Cardiac muscle cell (in vitro differentiated cells and primary cell): ENCODE measurements at regions not wholly inside any gene's neighbourhood (a gene's known extent, or its start where the extent isn't known, plus 50 kb on each side); places are given as distances from the start of the nearest gene placed in this dataset.

Experiments
- DNase-seq, 2 donors: peaks; one replicate each; pipeline versions ENCODE4 v3.0.0 to v3.0.0-alpha.2; 2010 to 2017; ENCODE audit warnings: low read depth in 1 of 2, low spot score in 1 of 2
- H3K27ac ChIP-seq: fragments of 200-600 bp; sonication (generic); 2 replicates; pipeline ENCODE4 v1.5.1; 2016
- H3K27me3 ChIP-seq: fragments of 200-600 bp; sonication (generic); 2 replicates; pipeline ENCODE4 v1.6.0; 2016; ENCODE audit warnings: control low read depth
- H3K36me3 ChIP-seq: fragments of 200-600 bp; sonication (generic); 2 replicates; pipeline ENCODE4 v1.5.1; 2016; ENCODE audit warnings: control low read depth
- H3K4me1 ChIP-seq: fragments of 200-600 bp; sonication (generic); 2 replicates; pipeline ENCODE4 v1.8.1; 2017; ENCODE audit warnings: low read depth, mild to moderate bottlenecking, mixed run types
- H3K4me3 ChIP-seq: fragments of 200-600 bp; sonication (generic); 2 replicates; pipeline ENCODE4 v1.5.1; 2016; ENCODE audit warnings: mild to moderate bottlenecking
- H3K9me3 ChIP-seq: fragments of 200-600 bp; sonication (generic); 2 replicates; pipeline ENCODE4 v1.5.1; 2017; ENCODE audit warnings: low read depth, mild to moderate bottlenecking, control low read depth
- CTCF ChIP-seq: IDR thresholded peaks from 2 replicates; pipeline ENCODE4 v1.5.1; 2012; ENCODE audit warnings: low read depth, mild to moderate bottlenecking, low read length

GRCh38 chr2:223508372-223508771, 93.8 kb downstream of the SCG2 start:
- Histone ChIP-seq H3K4me1 (peaks cover 3% of the 10 kb centered on the region), H3K4me3 (no peak overlapping the region), H3K36me3 (no peaks in the 10 kb centered on the region), H3K9me3 (no peaks in the 10 kb centered on the region), H3K27me3 (no peaks in the 10 kb centered on the region), H3K27ac (no peak overlapping the region)
- TF ChIP-seq CTCF, result no peak
- DNase-seq, result no peak

DNA sequence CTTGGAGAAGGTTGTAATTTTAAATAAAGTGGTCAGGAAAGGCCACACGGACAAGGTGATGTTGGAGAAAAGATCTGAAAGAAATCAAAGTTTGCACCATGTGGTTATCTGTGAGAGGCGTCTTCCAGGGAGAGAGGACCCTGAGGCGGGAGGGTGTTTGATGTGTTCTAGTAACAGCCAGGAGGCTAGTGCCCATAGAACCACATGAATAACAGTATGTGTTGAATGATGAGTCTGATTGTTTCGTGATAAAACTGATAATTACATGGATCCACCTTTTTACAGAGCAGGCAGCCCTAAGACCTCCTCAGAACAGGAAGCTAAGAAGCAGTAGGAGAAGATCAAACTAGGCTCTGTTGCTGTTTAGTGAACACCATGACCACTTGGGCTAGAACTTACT, 91.4 kb downstream of the SCG2 start:
- H3K9me3 ChIP-seq, result no peaks in the 10 kb centered on the region
- H3K4me1 ChIP-seq, result peaks cover 3% of the 10 kb centered on the region
- no peak overlapping the region for H3K4me3 ChIP-seq
- H3K27me3 ChIP-seq, result no peaks in the 10 kb centered on the region
- DNase-seq, result no peak
- TF ChIP-seq CTCF, result no peak
- no peak overlapping the region for H3K27ac ChIP-seq
- no peaks in the 10 kb centered on the region for H3K36me3 ChIP-seq

DNA sequence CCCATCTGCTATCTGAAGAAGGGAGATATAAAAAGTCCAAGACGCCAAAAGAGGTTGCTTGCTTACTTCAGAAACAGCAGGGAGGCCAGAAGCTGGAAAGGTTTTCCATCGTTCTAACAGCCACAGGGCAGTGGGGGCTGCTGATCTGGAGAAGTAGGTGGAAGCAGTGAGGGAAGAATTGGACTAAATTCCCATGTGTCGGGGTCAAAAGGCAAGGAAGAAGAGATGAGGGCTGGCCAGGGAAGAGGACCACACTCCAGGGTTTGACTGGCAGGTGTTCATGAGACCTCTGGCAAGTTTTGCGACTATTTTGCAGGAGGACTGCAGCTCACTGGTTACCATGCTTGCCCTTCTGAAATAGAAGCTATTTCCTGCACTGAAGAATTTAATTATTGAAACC, 91.0 kb downstream of the SCG2 start:
- no peak for DNase-seq
- H3K4me1 ChIP-seq, result peaks cover 3% of the 10 kb centered on the region
- no peak overlapping the region for H3K4me3 ChIP-seq
- no peaks in the 10 kb centered on the region for H3K9me3 ChIP-seq
- TF ChIP-seq CTCF, result no peak
- H3K27me3 ChIP-seq, result no peaks in the 10 kb centered on the region
- no peak overlapping the region for H3K27ac ChIP-seq
- H3K36me3 ChIP-seq, result no peaks in the 10 kb centered on the region

DNA sequence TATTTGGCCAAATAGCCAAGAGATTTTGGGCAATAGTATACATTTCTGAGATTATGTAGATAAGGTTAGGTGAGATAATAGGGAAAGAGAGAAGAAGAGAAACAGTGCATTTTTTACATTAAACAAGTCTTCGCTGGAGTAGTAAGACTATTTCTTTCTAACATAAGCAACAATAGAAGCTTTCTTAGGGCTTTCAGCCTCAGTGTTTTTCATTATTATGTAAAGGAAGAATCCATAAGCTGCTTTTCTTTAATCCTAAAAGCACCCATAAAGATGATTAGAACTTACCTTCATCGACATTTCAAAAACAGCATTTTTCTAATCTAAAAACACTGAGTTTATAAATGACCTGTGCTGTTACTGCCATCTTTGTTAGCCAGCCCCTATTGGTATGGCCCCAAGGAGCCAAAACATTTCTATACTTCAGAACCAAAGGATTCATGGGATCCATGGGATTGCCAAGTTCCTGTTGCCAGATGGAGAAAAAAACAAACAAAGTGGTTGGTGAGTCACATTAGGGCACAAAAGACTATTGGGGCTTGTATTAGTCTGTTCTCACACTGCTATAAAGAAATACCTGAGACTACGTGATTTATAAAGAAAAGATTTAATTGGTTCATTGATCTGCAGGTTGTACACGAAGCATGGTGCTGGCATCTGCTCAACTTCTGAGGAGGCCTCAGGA, 88.2 kb downstream of the SCG2 start:
- Histone ChIP-seq H3K9me3 (no peaks in the 10 kb centered on the region), H3K36me3 (no peaks in the 10 kb centered on the region), H3K27ac (no peak overlapping the region), H3K4me1 (peaks cover 3% of the 10 kb centered on the region), H3K4me3 (no peak overlapping the region), H3K27me3 (no peaks in the 10 kb centered on the region)
- TF ChIP-seq CTCF, result no peak
- DNase-seq, result no peak

GRCh38 chr2:223519471-223519870, 82.7 kb downstream of the SCG2 start:
- Histone ChIP-seq H3K9me3 (no peaks in the 10 kb centered on the region), H3K27me3 (no peaks in the 10 kb centered on the region), H3K27ac (no peak overlapping the region), H3K4me3 (no peak overlapping the region), H3K4me1 (no peaks in the 10 kb centered on the region), H3K36me3 (no peaks in the 10 kb centered on the region)
- no peak for TF ChIP-seq CTCF
- DNase-seq, result no peak
